RWPE2 (cell line): ENCODE measurements at regions not wholly inside any gene's neighbourhood (a gene's known extent, or its start where the extent isn't known, plus 50 kb on each side); places are given as distances from the start of the nearest gene placed in this dataset.

ENCODE experiments used
- ATAC-seq: fragments of 200-7000 bp; cut with Tn5 transposase; 3 replicates; pipeline ENCODE4 v1.9.1; 2021; ENCODE audit warnings: low read depth
- DNase-seq: peaks from one replicate; pipeline ENCODE4 v3.0.0-alpha.2; 2020; ENCODE audit warnings: low spot score
- H3K27ac ChIP-seq: fragments of 450-650 bp; 2 replicates; pipeline ENCODE4 v1.5.1; 2017; ENCODE audit warnings: mild to moderate bottlenecking; ENCODE audit not compliant: poor library complexity, severe bottlenecking
- H3K27me3 ChIP-seq: fragments of 250-450 bp; sonication (Bioruptor Pico); 2 replicates; pipeline ENCODE4 v1.5.1; 2021; ENCODE audit warnings: mild to moderate bottlenecking, moderate library complexity; ENCODE audit not compliant: insufficient read depth, poor library complexity, severe bottlenecking
- H3K36me3 ChIP-seq: fragments of 250-450 bp; sonication (Bioruptor Pico); 2 replicates; pipeline ENCODE4 v1.5.1; 2020; ENCODE audit warnings: low read depth, mild to moderate bottlenecking, moderate library complexity
- H3K4me1 ChIP-seq: fragments of 250-450 bp; sonication (Bioruptor Pico); 2 replicates; pipeline ENCODE4 v1.5.1; 2021; ENCODE audit warnings: mild to moderate bottlenecking, moderate library complexity; ENCODE audit not compliant: insufficient read depth, poor library complexity, severe bottlenecking
- H3K4me3 ChIP-seq: fragments of 250-450 bp; sonication (Bioruptor Pico); 2 replicates; pipeline ENCODE4 v1.5.1; 2021; ENCODE audit warnings: mild to moderate bottlenecking, moderate library complexity; ENCODE audit not compliant: severe bottlenecking
- H3K9me3 ChIP-seq: fragments of 250-450 bp; sonication (Bioruptor Pico); 2 replicates; pipeline ENCODE4 v1.5.1; 2021; ENCODE audit warnings: mild to moderate bottlenecking, moderate library complexity; ENCODE audit not compliant: severe bottlenecking
- CTCF ChIP-seq: fragments of 450-650 bp; IDR thresholded peaks from one replicate; pipeline ENCODE4 v1.5.1; 2017; ENCODE audit warnings: mild to moderate bottlenecking, moderate library complexity; ENCODE audit not compliant: poor library complexity, severe bottlenecking

- H3K36me3 ChIP-seq: no peaks in the 10 kb centered on the region
- TF ChIP-seq CTCF: no peak
- H3K9me3 ChIP-seq: no peaks in the 10 kb centered on the region
- peak overlapping the region; percentile 61 for H3K27ac ChIP-seq
- DNase-seq (no peak), ATAC-seq (no peak)
- no peak overlapping the region for H3K4me3 ChIP-seq
- no peaks in the 10 kb centered on the region for H3K27me3 ChIP-seq
- peaks cover 14% of the 10 kb centered on the region for H3K4me1 ChIP-seq
These were observed 91.2 kb upstream of the INSIG1 start for GRCh38 chr7:155206318-155207020.

- DNase-seq (no peak), ATAC-seq (no peak)
- Histone ChIP-seq H3K4me1 (peaks cover 14% of the 10 kb centered on the region), H3K36me3 (no peaks in the 10 kb centered on the region), H3K27me3 (no peaks in the 10 kb centered on the region), H3K4me3 (no peak overlapping the region), H3K27ac (no peak overlapping the region), H3K9me3 (no peaks in the 10 kb centered on the region)
- TF ChIP-seq CTCF: no peak
These were observed 90.2 kb upstream of the INSIG1 start for GRCh38 chr7:155207326-155208002.

- H3K4me1 ChIP-seq: peaks cover 20% of the 10 kb centered on the region
- H3K27me3 ChIP-seq: no peaks in the 10 kb centered on the region
- H3K27ac ChIP-seq: peak overlapping the region; percentile 20
- DNase-seq: no peak
- peak; percentile 16; the same call in 2 of the 3 replicates for ATAC-seq
- TF ChIP-seq CTCF: no peak
- no peaks in the 10 kb centered on the region for H3K9me3 ChIP-seq
- H3K36me3 ChIP-seq: no peaks in the 10 kb centered on the region
- no peak overlapping the region for H3K4me3 ChIP-seq
These were observed 88.8 kb upstream of the INSIG1 start for GRCh38 chr7:155208681-155209477.

- ATAC-seq (no peak), DNase-seq (no peak)
- no peak overlapping the region for H3K4me3 ChIP-seq
- TF ChIP-seq CTCF: no peak
- peak overlapping the region; percentile 20 for H3K27ac ChIP-seq
- peaks cover 24% of the 10 kb centered on the region for H3K4me1 ChIP-seq
- H3K9me3 ChIP-seq: no peaks in the 10 kb centered on the region
- H3K36me3 ChIP-seq: no peaks in the 10 kb centered on the region
- H3K27me3 ChIP-seq: no peaks in the 10 kb centered on the region
These were observed 88.0 kb upstream of the INSIG1 start for GRCh38 chr7:155209478-155210319.
